Uterus (tissue), 2 donors: ENCODE measurements at regions not wholly inside any gene's neighbourhood (a gene's known extent, or its start where the extent isn't known, plus 50 kb on each side); places are given as distances from the start of the nearest gene placed in this dataset.

Experiments used
- CTCF ChIP-seq, 4 experiments: fragments of 200-600 bp in 2 of 4; fragments of 450-650 bp in 2 of 4; sonication (generic) in 2 of 4; IDR thresholded peaks; one replicate each; pipeline ENCODE4 v1.5.1; 2016 to 2019; ENCODE audit warnings: antibody characterized with exemption in 4 of 4, mild to moderate bottlenecking in 2 of 4, moderate library complexity in 1 of 4
- POLR2A ChIP-seq, 2 donors: fragments of 450-650 bp; IDR thresholded peaks; one replicate each; pipeline ENCODE4 v1.6.1; 2016; ENCODE audit warnings: antibody characterized with exemption in 2 of 2, mild to moderate bottlenecking in 1 of 2, moderate library complexity in 1 of 2

GRCh38 chr2:83261591-83262136, 1197.4 kb downstream of the SUCLG1 start:
- TF ChIP-seq CTCF (IDR thresholded peaks at IDR 0.05) (no peak), POLR2A (IDR thresholded peaks at IDR 0.05) (no peak)
